Transverse colon (tissue), 4 donors: ENCODE measurements at regions not wholly inside any gene's neighbourhood (a gene's known extent, or its start where the extent isn't known, plus 50 kb on each side); places are given as distances from the start of the nearest gene placed in this dataset.

Source experiments
- DNase-seq: peaks from one replicate; pipeline ENCODE4 v3.0.0-alpha.2; 2019
- H3K27ac ChIP-seq, 4 donors: fragments of 200-600 bp; sonication (generic); 2 replicates each; pipeline ENCODE4 v1.5.1; 2016 to 2018; ENCODE audit warnings: inconsistent platforms in 4 of 4
- H3K27me3 ChIP-seq: fragments of 200-600 bp; sonication (generic); 2 replicates; pipeline ENCODE4 v1.5.1; 2017; ENCODE audit warnings: inconsistent platforms
- H3K36me3 ChIP-seq, 4 donors: fragments of 200-600 bp; sonication (generic); 2 replicates each; pipeline ENCODE4 v1.5.1; 2017 to 2019; ENCODE audit warnings: inconsistent platforms in 4 of 4
- H3K4me1 ChIP-seq, 4 donors: fragments of 200-600 bp; sonication (generic); 2 replicates each; pipeline ENCODE4 v1.5.1; 2017 to 2020; ENCODE audit warnings: inconsistent platforms in 4 of 4
- H3K4me3 ChIP-seq, 4 donors: fragments of 200-600 bp; sonication (generic); 1 replicate in 1 of 4; 2 replicates in 3 of 4; pipeline versions ENCODE4 v1.5.1 to v1.6.1; 2017 to 2019; ENCODE audit warnings: inconsistent platforms in 4 of 4
- H3K9me3 ChIP-seq, 2 donors: fragments of 200-600 bp; sonication (generic); 2 replicates each; pipeline ENCODE4 v1.5.1; 2017 to 2019; ENCODE audit warnings: inconsistent platforms in 2 of 2
- EP300 ChIP-seq: sonication (generic); formaldehyde crosslinking; IDR thresholded peaks from one replicate; pipeline ENCODE4 v1.6.1; 2017; ENCODE audit warnings: antibody characterized with exemption, low read depth
- POLR2A ChIP-seq: fragments of 450-650 bp; IDR thresholded peaks from one replicate; pipeline ENCODE4 v1.6.1; 2016; ENCODE audit warnings: antibody characterized with exemption, mild to moderate bottlenecking, moderate library complexity
- POLR2AphosphoS5 ChIP-seq, 3 donors: sonication (generic); formaldehyde crosslinking; IDR thresholded peaks; one replicate each; pipeline ENCODE4 v1.6.1; 2016; ENCODE audit warnings: antibody characterized with exemption in 3 of 3
- WGBS, 2 donors: methylation state at CpG; one replicate each; pipeline ENCODE4 v1.1.5; 2018; ENCODE audit warnings: low coverage in 1 of 2; 5-methylcytosine and 5-hydroxymethylcytosine counted together
- in situ Hi-C, 4 donors: fragments of 200-750 bp; cut with MboI; loops; one replicate each; pipeline versions ENCODE4 v1.15.0 to v1.15.1; 2017; ENCODE audit warnings: low sequenced_read_pairs in 3 of 4, low pct_ligation_motif_present in 1 of 4, low pct_unique_long_range_greater_than_20kb in 1 of 4
- intact Hi-C: fragments of 100-400 bp; cut with DNase I; formaldehyde crosslinking; loops from one replicate; pipeline ENCODE4 v1.15.1; 2023; ENCODE audit warnings: low total_unique reads
- TF ChIP-seq, protein P1 (sequence below), 5 experiments: fragments of 200-600 bp in 3 of 5; fragments of 450-650 bp in 2 of 5; sonication (generic) in 3 of 5; IDR thresholded peaks; 1 replicate in 2 of 5; 2 replicates in 3 of 5; pipeline ENCODE4 v1.5.1; 2016 to 2017; ENCODE audit warnings: antibody characterized with exemption in 5 of 5, inconsistent platforms in 3 of 5, mild to moderate bottlenecking in 2 of 5, moderate library complexity in 1 of 5

DNA sequence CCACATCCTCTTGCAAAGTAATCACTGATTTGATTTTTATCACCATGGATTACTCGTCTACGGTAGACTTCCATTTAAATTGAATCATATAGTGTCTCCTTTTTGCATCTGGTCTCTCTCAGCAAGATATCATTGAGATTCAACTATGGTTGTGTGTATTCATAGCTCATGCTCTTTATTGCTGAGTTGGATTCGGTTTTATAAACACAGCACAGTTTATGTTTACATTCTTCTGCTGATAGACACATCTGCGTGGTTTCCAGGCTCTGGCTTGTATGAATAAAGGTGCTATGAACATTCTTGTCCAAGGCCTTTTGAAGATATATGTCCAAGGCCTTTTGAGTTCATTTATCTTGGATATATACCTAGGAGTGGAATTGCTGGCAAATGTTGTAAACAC lies 356.5 kb upstream of the CELF2 start:
- 20 to 34% methylated on average over 4 of the region's 4 CpGs for WGBS, 2 donors
- H3K27ac ChIP-seq, result no peak overlapping the region
- no peak overlapping the region for H3K4me3 ChIP-seq
- TF ChIP-seq, protein P1, sequence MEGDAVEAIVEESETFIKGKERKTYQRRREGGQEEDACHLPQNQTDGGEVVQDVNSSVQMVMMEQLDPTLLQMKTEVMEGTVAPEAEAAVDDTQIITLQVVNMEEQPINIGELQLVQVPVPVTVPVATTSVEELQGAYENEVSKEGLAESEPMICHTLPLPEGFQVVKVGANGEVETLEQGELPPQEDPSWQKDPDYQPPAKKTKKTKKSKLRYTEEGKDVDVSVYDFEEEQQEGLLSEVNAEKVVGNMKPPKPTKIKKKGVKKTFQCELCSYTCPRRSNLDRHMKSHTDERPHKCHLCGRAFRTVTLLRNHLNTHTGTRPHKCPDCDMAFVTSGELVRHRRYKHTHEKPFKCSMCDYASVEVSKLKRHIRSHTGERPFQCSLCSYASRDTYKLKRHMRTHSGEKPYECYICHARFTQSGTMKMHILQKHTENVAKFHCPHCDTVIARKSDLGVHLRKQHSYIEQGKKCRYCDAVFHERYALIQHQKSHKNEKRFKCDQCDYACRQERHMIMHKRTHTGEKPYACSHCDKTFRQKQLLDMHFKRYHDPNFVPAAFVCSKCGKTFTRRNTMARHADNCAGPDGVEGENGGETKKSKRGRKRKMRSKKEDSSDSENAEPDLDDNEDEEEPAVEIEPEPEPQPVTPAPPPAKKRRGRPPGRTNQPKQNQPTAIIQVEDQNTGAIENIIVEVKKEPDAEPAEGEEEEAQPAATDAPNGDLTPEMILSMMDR (IDR thresholded peaks at IDR 0.05), result no peak
- TF ChIP-seq POLR2AphosphoS5 (IDR thresholded peaks at IDR 0.05), result peak in 1 of 3 donors; percentile 50
- in situ Hi-C loops (no loop called here), intact Hi-C loops (no loop called here)
- no peaks in the 10 kb centered on the region for H3K27me3 ChIP-seq
- no peaks in the 10 kb centered on the region for H3K36me3 ChIP-seq
- peaks cover 0 to 21% (median 0%) of the 10 kb centered on the region in 4 donors for H3K4me1 ChIP-seq
- DNase-seq, result no peak
- no peaks in the 10 kb centered on the region for H3K9me3 ChIP-seq

DNA sequence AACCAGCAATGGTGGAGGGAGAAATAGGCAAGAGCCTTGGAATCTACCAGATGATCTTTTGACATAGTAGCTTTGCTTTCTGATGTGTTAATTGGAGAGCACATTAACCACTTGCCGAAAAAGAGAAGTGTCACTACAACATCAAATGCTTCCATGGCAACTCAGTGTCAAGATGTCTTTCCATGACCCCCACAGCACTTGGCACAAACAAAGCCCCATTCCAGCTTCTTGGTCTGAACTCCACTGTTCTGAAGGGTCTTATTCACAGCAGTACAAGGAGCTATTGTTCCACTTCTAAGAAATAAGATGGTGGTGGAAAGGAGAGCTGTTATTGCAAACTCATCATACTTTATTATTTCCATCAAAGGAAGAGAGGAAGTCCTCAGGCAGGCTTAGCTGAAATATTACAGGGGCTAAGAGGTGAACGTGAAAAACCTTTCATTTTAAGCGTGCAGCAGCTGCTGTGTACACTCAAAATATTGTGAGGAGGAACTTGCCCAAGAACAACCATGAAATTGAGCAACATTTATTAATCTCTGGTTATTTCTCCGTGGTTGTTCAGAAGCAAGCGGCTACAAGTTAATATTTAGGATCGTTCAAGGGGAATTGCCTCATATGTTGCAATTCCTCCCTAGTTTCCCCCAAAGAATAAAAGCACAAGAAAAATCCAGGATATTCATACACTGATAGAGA lies 354.8 kb upstream of the CELF2 start:
- WGBS, 2 donors, result 56% methylated on average over 5 to 6 of the region's 6 CpGs
- TF ChIP-seq POLR2A (no peak), POLR2AphosphoS5 (IDR thresholded peaks at IDR 0.05) (no peak), EP300 (no peak)
- TF ChIP-seq, protein P1 (IDR thresholded peaks at IDR 0.05), result no peak
- intact Hi-C loops (no loop called here), in situ Hi-C loops (no loop called here)
- DNase-seq, result no peak
- no peaks in the 10 kb centered on the region for H3K36me3 ChIP-seq
- H3K27ac ChIP-seq, result peak overlapping the region in 1 of 4 donors; percentile 24
- no peak overlapping the region for H3K4me3 ChIP-seq
- H3K4me1 ChIP-seq, result peaks cover 0 to 18% (median 0%) of the 10 kb centered on the region in 4 donors
- no peaks in the 10 kb centered on the region for H3K27me3 ChIP-seq
- H3K9me3 ChIP-seq, result no peaks in the 10 kb centered on the region

DNA sequence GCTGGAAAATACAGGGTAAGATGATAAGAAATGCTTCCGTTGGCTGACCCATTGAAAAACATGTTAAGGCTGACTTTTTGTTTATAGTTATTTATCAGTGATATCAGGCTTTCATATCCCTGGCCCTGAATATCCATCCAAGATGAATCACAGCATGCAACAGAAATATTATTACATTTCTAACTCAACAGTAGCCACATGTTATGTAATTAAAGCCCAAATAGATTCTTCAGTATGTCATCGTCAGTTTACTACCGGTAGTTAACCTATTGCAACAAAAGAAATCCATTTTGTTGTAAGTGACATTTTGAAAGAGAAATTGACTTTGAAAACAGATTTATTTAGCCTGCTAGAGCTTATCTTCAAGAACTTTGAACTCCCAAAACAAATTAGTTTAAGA lies 354.1 kb upstream of the CELF2 start:
- no peaks in the 10 kb centered on the region for H3K27me3 ChIP-seq
- intact Hi-C loops (no loop called here), in situ Hi-C loops (no loop called here)
- 53 to 60% methylated on average over 3 of the region's 3 CpGs for WGBS, 2 donors
- peaks cover 0 to 15% (median 0%) of the 10 kb centered on the region in 4 donors for H3K4me1 ChIP-seq
- DNase-seq, result no peak
- TF ChIP-seq POLR2A, result no peak
- TF ChIP-seq, protein P1 (IDR thresholded peaks at IDR 0.05), result no peak
- no peak for TF ChIP-seq EP300
- H3K27ac ChIP-seq, result no peak overlapping the region
- H3K9me3 ChIP-seq, result no peaks in the 10 kb centered on the region
- H3K4me3 ChIP-seq, result no peak overlapping the region
- H3K36me3 ChIP-seq, result no peaks in the 10 kb centered on the region

DNA sequence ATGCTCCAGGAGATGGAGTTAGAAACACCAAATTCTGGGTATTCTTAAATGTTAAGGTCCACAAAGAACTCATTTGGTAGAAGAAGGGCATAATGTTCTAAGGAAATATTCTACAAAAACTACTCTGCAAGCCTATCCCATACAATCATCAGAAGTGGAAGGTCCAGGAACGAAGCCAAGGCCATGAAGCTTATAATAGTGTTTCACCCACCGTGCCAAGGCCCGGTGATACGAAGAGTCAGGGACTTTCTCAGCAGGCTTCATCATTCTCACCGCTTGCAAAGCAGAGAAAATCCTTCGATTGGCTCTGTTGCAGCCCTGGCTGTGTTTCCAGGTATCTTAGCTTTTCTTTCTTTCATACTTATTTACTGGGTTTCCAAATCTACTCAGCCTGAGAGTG lies 351.9 kb upstream of the CELF2 start:
- intact Hi-C loops (no loop called here), in situ Hi-C loops (no loop called here)
- no peaks in the 10 kb centered on the region for H3K9me3 ChIP-seq
- TF ChIP-seq, protein P1 (IDR thresholded peaks at IDR 0.05), result no peak
- TF ChIP-seq POLR2A (no peak), POLR2AphosphoS5 (IDR thresholded peaks at IDR 0.05) (no peak), EP300 (no peak)
- H3K36me3 ChIP-seq, result no peaks in the 10 kb centered on the region
- no peak overlapping the region for H3K4me3 ChIP-seq
- no peak for DNase-seq
- H3K27ac ChIP-seq, result no peak overlapping the region
- 55 to 70% methylated on average over 4 to 6 of the region's 6 CpGs for WGBS, 2 donors
- peaks cover 0 to 11% (median 0%) of the 10 kb centered on the region in 4 donors for H3K4me1 ChIP-seq
- no peaks in the 10 kb centered on the region for H3K27me3 ChIP-seq
